SK-N-SH (cell line): ENCODE measurements at regions not wholly inside any gene's neighbourhood (a gene's known extent, or its start where the extent isn't known, plus 50 kb on each side); places are given as distances from the start of the nearest gene placed in this dataset.

ENCODE experiments used
- CTCF ChIA-PET: fragments of 300-600, 350-600 bp; formaldehyde crosslinking; extraction: SDS; loops from one replicate; lab custom pipeline; 2021; lab: Yijun Ruan, JAX
- POLR2A ChIA-PET: fragments of 350-600 bp; sonication (Branson Sonifier 250); formaldehyde crosslinking; extraction: SDS; loops from one replicate; lab custom pipeline; 2020; ENCODE audit warnings: antibody characterized with exemption, inconsistent platforms; lab: Yijun Ruan, JAX
- DNase-seq: peaks from one replicate; pipeline ENCODE4 v3.0.0; 2012
- H2AFZ ChIP-seq: fragments of 200-600 bp; sonication (generic); 2 replicates; pipeline ENCODE4 v1.8.1; 2016; ENCODE audit warnings: antibody characterized with exemption, mild to moderate bottlenecking, low read depth
- H3F3A ChIP-seq: fragments of 200-600 bp; sonication (generic); replicated peaks from 2 replicates; pipeline ENCODE3; 2016; ENCODE audit warnings: antibody characterized with exemption, mild to moderate bottlenecking; ENCODE audit not compliant: insufficient read depth
- H3K27ac ChIP-seq, 2 experiments: fragments of 200-500 bp in 1 of 2; fragments of 200-600 bp in 1 of 2; sonication (Bioruptor generic) in 1 of 2; sonication (generic), shearing (Covaris generic) in 1 of 2; 2 replicates each; pipeline versions ENCODE4 v1.5.1 to v1.6.1; 2014 to 2016; ENCODE audit warnings: low read depth in 2 of 2, inconsistent platforms in 1 of 2, low read length in 1 of 2, mild to moderate bottlenecking in 1 of 2, mixed read lengths in 1 of 2
- H3K27me3 ChIP-seq: fragments of 200-600 bp; sonication (generic), shearing (Covaris generic); 2 replicates; pipeline ENCODE4 v1.6.1; 2016; ENCODE audit warnings: mixed run types; ENCODE audit not compliant: insufficient read depth
- H3K36me3 ChIP-seq, 2 experiments: fragments of 200-500 bp in 1 of 2; fragments of 200-600 bp in 1 of 2; sonication (Bioruptor generic) in 1 of 2; sonication (generic) in 1 of 2; replicated peaks in 1 of 2; 2 replicates each; pipeline versions ENCODE3 to v1.5.1; 2014 to 2016; ENCODE audit warnings: low read length in 1 of 2, mild to moderate bottlenecking in 1 of 2; ENCODE audit not compliant: insufficient read depth in 2 of 2, control insufficient read depth in 1 of 2
- H3K4me1 ChIP-seq, 2 experiments: fragments of 200-500 bp in 1 of 2; fragments of 200-600 bp in 1 of 2; sonication (Bioruptor generic) in 1 of 2; sonication (generic), shearing (Covaris generic) in 1 of 2; 2 replicates each; pipeline versions ENCODE4 v1.5.1 to v1.6.1; 2014 to 2016; ENCODE audit warnings: low read depth in 1 of 2, low read length in 1 of 2, mixed run types in 1 of 2; ENCODE audit not compliant: insufficient read depth in 2 of 2, control insufficient read depth in 1 of 2
- H3K4me2 ChIP-seq: fragments of 200-600 bp; sonication (generic), shearing (Covaris generic); 2 replicates; pipeline ENCODE4 v1.6.1; 2017; ENCODE audit warnings: mixed run types
- H3K4me3 ChIP-seq, 2 experiments: fragments of 200-500 bp in 1 of 2; fragments of 200-600 bp in 1 of 2; sonication (Bioruptor generic) in 1 of 2; sonication (generic), shearing (Covaris generic) in 1 of 2; 2 replicates each; pipeline versions ENCODE4 v1.5.1 to v1.8.1; 2014 to 2016; ENCODE audit warnings: low read depth in 2 of 2, inconsistent platforms in 1 of 2, low read length in 1 of 2, mild to moderate bottlenecking in 1 of 2, mixed read lengths in 1 of 2, moderate library complexity in 1 of 2
- H3K79me2 ChIP-seq: fragments of 200-600 bp; sonication (generic); 2 replicates; pipeline ENCODE4 v1.8.1; 2017; ENCODE audit warnings: mild to moderate bottlenecking; ENCODE audit not compliant: insufficient read depth
- H3K9ac ChIP-seq: fragments of 200-600 bp; sonication (generic); 2 replicates; pipeline ENCODE4 v1.6.1; 2017; ENCODE audit warnings: mixed run types
- H3K9me2 ChIP-seq: fragments of 200-600 bp; sonication (generic); 2 replicates; pipeline ENCODE4 v1.6.1; 2017; ENCODE audit warnings: mixed run types
- H3K9me3 ChIP-seq: fragments of 200-600 bp; sonication (generic); 2 replicates; pipeline ENCODE4 v1.6.1; 2017; ENCODE audit warnings: mixed run types, mild to moderate bottlenecking, moderate library complexity
- H4K20me1 ChIP-seq: fragments of 200-600 bp; sonication (generic); 2 replicates; pipeline ENCODE4 v1.6.1; 2017; ENCODE audit warnings: mild to moderate bottlenecking, mixed run types; ENCODE audit not compliant: insufficient read depth
- ELF1 ChIP-seq: IDR thresholded peaks from 2 replicates; pipeline ENCODE4 v1.4.0; 2012
- EP300 ChIP-seq, 2 experiments: IDR thresholded peaks; 2 replicates each; pipeline versions ENCODE4 v1.4.0 to v1.6.1; 2012; ENCODE audit warnings: borderline replicate concordance in 1 of 2, low read depth in 1 of 2, low read length in 1 of 2
- EZH2phosphoT487 ChIP-seq: fragments of 200-600 bp; sonication (generic); IDR thresholded peaks from 2 replicates; pipeline ENCODE4 v1.6.1; 2017; ENCODE audit warnings: low read depth, mixed run types, mild to moderate bottlenecking, antibody characterized with exemption, moderate library complexity, borderline replicate concordance
- FOXJ3 ChIP-seq: sonication (generic); formaldehyde crosslinking; IDR thresholded peaks from 2 replicates; pipeline ENCODE4 v1.5.1; 2020; ENCODE audit warnings: mild to moderate bottlenecking, missing genetic modification reagents
- FOXM1 ChIP-seq: IDR thresholded peaks from 2 replicates; pipeline ENCODE4 v1.4.0; 2012; ENCODE audit warnings: low read depth, mild to moderate bottlenecking
- GATA2 ChIP-seq: sonication (generic); formaldehyde crosslinking; IDR thresholded peaks from 2 replicates; pipeline ENCODE4 v1.5.0; 2020; ENCODE audit warnings: mild to moderate bottlenecking, missing genetic modification reagents
- JUND ChIP-seq: IDR thresholded peaks from 2 replicates; pipeline ENCODE4 v1.4.0; 2012
- MEF2A ChIP-seq: IDR thresholded peaks from 2 replicates; pipeline ENCODE4 v1.4.0; 2012; ENCODE audit warnings: low read depth, borderline replicate concordance
- RAD21 ChIP-seq: IDR thresholded peaks from 2 replicates; pipeline ENCODE4 v1.6.1; 2012; ENCODE audit warnings: mild to moderate bottlenecking, low read length
- RCOR1 ChIP-seq: fragments of 150-350 bp; IDR thresholded peaks from 2 replicates; pipeline ENCODE4 v1.6.1; 2017; ENCODE audit warnings: antibody characterized with exemption, low read length
- RXRA ChIP-seq: IDR thresholded peaks from 2 replicates; pipeline ENCODE4 v1.4.0; 2012; ENCODE audit warnings: low read depth, mild to moderate bottlenecking, borderline replicate concordance
- TAF1 ChIP-seq: IDR thresholded peaks from 2 replicates; pipeline ENCODE4 v1.6.1; 2012; ENCODE audit warnings: low read depth, mild to moderate bottlenecking, low read length, moderate library complexity, borderline replicate concordance
- TCF12 ChIP-seq: IDR thresholded peaks from 2 replicates; pipeline ENCODE4 v1.4.0; 2012
- TEAD4 ChIP-seq: IDR thresholded peaks from 2 replicates; pipeline ENCODE4 v1.4.0; 2012; ENCODE audit warnings: mild to moderate bottlenecking, borderline replicate concordance; ENCODE audit not compliant: insufficient read depth
- WGBS: methylation state at CpG from one replicate; pipeline ENCODE4 v1.1.6; 2017; ENCODE audit warnings: low lambda C conversion rate; 5-methylcytosine and 5-hydroxymethylcytosine counted together
- TF ChIP-seq, protein P1 (sequence below): IDR thresholded peaks from 2 replicates; pipeline ENCODE4 v1.6.1; 2012; ENCODE audit warnings: mild to moderate bottlenecking, low read depth, low read length, moderate library complexity
- TF ChIP-seq, protein P2 (sequence below): IDR thresholded peaks from 2 replicates; pipeline ENCODE4; 2012
- TF ChIP-seq, protein P3 (sequence below): IDR thresholded peaks from 2 replicates; pipeline ENCODE4 v1.4.0; 2012; ENCODE audit warnings: low read depth, borderline replicate concordance
- TF ChIP-seq, protein P4 (sequence below): IDR thresholded peaks from 2 replicates; pipeline ENCODE4 v1.4.0; 2012; ENCODE audit warnings: low read depth
- TF ChIP-seq, protein P5 (sequence below): fragments of 200-600 bp; sonication (generic); IDR thresholded peaks from 2 replicates; pipeline ENCODE4 v1.6.1; 2017; ENCODE audit warnings: antibody characterized with exemption, mild to moderate bottlenecking, moderate library complexity
- TF ChIP-seq, protein P6 (sequence below): IDR thresholded peaks from 2 replicates; pipeline ENCODE4 v1.4.0; 2012; ENCODE audit warnings: low read depth, borderline replicate concordance

DNA sequence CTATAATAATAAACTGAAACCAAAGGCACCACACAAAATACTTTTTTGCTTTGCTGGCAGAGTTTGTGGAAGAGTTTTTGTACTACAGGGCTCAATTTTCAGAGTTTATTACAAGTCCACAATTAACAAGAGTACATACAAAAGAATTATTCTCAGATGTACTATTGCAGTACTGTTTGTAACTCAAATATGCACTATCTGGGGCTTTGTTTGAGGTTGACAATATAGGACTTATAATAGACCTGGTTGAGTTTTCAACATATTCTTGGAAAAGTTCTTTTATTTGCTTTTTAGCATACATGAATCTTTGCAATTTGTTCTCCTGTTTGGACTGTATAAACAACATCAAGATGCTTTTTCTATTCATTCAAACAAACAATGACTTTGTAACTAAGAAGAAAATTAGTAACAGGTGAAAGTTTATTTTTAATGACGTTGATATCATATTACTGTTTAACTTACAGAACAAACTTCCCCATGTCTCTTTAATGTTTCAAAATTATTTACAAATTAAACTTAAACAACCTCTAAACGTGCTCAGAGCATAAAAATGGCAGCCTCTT, 407.4 kb upstream of the PRICKLE1 start:
- 22% methylated on average over 2 of the region's 2 CpGs for WGBS
- ChIA-PET CTCF (interaction anchor here (1.1 kb wide), 1 partner anchor 9 kb away, joined by 4 read pairs; no protein-coding TSS in a partner anchor), POLR2A (no interaction called here)
- H3K9me2 ChIP-seq = no peaks in the 10 kb centered on the region
- no peak for DNase-seq
- H2AFZ ChIP-seq = no peak overlapping the region
- no peaks in the 10 kb centered on the region for H3K9me3 ChIP-seq
- H3K4me3 ChIP-seq = no peak overlapping the region
- TF ChIP-seq, protein P1, sequence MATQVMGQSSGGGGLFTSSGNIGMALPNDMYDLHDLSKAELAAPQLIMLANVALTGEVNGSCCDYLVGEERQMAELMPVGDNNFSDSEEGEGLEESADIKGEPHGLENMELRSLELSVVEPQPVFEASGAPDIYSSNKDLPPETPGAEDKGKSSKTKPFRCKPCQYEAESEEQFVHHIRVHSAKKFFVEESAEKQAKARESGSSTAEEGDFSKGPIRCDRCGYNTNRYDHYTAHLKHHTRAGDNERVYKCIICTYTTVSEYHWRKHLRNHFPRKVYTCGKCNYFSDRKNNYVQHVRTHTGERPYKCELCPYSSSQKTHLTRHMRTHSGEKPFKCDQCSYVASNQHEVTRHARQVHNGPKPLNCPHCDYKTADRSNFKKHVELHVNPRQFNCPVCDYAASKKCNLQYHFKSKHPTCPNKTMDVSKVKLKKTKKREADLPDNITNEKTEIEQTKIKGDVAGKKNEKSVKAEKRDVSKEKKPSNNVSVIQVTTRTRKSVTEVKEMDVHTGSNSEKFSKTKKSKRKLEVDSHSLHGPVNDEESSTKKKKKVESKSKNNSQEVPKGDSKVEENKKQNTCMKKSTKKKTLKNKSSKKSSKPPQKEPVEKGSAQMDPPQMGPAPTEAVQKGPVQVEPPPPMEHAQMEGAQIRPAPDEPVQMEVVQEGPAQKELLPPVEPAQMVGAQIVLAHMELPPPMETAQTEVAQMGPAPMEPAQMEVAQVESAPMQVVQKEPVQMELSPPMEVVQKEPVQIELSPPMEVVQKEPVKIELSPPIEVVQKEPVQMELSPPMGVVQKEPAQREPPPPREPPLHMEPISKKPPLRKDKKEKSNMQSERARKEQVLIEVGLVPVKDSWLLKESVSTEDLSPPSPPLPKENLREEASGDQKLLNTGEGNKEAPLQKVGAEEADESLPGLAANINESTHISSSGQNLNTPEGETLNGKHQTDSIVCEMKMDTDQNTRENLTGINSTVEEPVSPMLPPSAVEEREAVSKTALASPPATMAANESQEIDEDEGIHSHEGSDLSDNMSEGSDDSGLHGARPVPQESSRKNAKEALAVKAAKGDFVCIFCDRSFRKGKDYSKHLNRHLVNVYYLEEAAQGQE = no peak
- TF ChIP-seq TAF1 (no peak), GATA2 (CRISPR knock-in tag) (no peak), FOXJ3 (no peak), FOXM1 (no peak), EZH2phosphoT487 (no peak), JUND (no peak), TCF12 (no peak), ELF1 (no peak), TEAD4 (no peak), RCOR1 (no peak), RXRA (no peak), MEF2A (no peak), RAD21 (no peak), EP300 (IDR thresholded peaks at IDR 0.05; ENCODE audit: borderline replicate concordance in 1 of 2, low read depth in 1 of 2, low read length in 1 of 2) (no peak)
- TF ChIP-seq, protein P2, sequence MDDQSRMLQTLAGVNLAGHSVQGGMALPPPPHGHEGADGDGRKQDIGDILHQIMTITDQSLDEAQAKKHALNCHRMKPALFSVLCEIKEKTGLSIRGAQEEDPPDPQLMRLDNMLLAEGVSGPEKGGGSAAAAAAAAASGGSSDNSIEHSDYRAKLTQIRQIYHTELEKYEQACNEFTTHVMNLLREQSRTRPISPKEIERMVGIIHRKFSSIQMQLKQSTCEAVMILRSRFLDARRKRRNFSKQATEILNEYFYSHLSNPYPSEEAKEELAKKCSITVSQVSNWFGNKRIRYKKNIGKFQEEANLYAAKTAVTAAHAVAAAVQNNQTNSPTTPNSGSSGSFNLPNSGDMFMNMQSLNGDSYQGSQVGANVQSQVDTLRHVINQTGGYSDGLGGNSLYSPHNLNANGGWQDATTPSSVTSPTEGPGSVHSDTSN = no peak
- TF ChIP-seq, protein P3, sequence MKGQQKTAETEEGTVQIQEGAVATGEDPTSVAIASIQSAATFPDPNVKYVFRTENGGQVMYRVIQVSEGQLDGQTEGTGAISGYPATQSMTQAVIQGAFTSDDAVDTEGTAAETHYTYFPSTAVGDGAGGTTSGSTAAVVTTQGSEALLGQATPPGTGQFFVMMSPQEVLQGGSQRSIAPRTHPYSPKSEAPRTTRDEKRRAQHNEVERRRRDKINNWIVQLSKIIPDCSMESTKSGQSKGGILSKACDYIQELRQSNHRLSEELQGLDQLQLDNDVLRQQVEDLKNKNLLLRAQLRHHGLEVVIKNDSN = no peak
- TF ChIP-seq, protein P4, sequence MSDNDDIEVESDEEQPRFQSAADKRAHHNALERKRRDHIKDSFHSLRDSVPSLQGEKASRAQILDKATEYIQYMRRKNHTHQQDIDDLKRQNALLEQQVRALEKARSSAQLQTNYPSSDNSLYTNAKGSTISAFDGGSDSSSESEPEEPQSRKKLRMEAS = no peak
- TF ChIP-seq, protein P5, sequence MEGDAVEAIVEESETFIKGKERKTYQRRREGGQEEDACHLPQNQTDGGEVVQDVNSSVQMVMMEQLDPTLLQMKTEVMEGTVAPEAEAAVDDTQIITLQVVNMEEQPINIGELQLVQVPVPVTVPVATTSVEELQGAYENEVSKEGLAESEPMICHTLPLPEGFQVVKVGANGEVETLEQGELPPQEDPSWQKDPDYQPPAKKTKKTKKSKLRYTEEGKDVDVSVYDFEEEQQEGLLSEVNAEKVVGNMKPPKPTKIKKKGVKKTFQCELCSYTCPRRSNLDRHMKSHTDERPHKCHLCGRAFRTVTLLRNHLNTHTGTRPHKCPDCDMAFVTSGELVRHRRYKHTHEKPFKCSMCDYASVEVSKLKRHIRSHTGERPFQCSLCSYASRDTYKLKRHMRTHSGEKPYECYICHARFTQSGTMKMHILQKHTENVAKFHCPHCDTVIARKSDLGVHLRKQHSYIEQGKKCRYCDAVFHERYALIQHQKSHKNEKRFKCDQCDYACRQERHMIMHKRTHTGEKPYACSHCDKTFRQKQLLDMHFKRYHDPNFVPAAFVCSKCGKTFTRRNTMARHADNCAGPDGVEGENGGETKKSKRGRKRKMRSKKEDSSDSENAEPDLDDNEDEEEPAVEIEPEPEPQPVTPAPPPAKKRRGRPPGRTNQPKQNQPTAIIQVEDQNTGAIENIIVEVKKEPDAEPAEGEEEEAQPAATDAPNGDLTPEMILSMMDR = no peak
- TF ChIP-seq, protein P6, sequence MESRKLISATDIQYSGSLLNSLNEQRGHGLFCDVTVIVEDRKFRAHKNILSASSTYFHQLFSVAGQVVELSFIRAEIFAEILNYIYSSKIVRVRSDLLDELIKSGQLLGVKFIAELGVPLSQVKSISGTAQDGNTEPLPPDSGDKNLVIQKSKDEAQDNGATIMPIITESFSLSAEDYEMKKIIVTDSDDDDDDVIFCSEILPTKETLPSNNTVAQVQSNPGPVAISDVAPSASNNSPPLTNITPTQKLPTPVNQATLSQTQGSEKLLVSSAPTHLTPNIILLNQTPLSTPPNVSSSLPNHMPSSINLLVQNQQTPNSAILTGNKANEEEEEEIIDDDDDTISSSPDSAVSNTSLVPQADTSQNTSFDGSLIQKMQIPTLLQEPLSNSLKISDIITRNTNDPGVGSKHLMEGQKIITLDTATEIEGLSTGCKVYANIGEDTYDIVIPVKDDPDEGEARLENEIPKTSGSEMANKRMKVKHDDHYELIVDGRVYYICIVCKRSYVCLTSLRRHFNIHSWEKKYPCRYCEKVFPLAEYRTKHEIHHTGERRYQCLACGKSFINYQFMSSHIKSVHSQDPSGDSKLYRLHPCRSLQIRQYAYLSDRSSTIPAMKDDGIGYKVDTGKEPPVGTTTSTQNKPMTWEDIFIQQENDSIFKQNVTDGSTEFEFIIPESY = no peak
- TF ChIP-seq, all 33 proteins: peak for 0
- H3K79me2 ChIP-seq = no peaks in the 10 kb centered on the region
- no peaks in the 10 kb centered on the region for H4K20me1 ChIP-seq
- no peaks in the 10 kb centered on the region for H3K4me1 ChIP-seq
- no peak overlapping the region for H3K4me2 ChIP-seq
- H3K9ac ChIP-seq = no peak overlapping the region
- no peaks in the 10 kb centered on the region for H3K27me3 ChIP-seq
- no peaks in the 10 kb centered on the region for H3K36me3 ChIP-seq
- H3K27ac ChIP-seq = no peak overlapping the region
- H3F3A ChIP-seq = no peaks in the 10 kb centered on the region
